HG02981 (cell line): ENCODE measurements at regions not wholly inside any gene's neighbourhood (a gene's known extent, or its start where the extent isn't known, plus 50 kb on each side); places are given as distances from the start of the nearest gene placed in this dataset.
"Not testable (repeated sequence)": the region's sequence is repeated elsewhere in the genome, so short reads cannot be mapped to it uniquely, and the experiment has no call there.

Experiments
- ATAC-seq: cut with Tn5 transposase; IDR thresholded peaks from one replicate; pipeline ENCODE4 v1.9.1; 2021; ENCODE audit warnings: mild to moderate bottlenecking, moderate library complexity; ENCODE audit not compliant: unreplicated experiment

DNA sequence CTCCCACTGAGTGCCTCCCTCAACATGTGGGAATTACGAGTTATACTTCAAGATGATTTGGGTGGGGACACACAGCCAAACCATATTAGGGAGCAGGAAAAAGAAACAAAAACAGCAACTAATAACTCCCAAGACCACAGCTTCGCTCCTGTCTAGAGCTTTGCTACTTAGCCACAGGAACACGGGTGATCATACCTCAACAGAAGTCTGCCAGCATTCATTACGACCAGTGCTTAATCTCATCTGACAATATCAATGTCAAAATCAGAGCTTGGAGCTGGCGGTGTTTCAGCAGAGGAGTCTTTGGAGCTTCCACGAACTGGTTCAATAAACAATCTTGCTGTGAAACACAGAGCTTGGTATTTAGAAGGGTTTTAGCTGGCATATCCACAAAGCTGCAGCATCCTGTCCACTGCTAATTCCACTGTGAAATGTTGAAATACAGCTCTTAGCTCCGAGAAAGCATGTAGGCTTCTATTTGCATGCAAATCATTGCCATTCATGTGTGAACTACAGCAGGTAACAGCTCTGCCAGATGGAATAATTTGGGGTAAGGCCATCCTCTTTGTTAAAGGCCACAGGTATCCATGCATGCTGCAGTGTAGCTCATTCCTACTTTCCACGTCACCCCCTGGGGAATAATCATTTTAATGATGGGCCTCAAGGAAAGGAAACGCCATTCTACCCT, 128.4 kb upstream of the GOT2 start:
- ATAC-seq, result no peak

DNA sequence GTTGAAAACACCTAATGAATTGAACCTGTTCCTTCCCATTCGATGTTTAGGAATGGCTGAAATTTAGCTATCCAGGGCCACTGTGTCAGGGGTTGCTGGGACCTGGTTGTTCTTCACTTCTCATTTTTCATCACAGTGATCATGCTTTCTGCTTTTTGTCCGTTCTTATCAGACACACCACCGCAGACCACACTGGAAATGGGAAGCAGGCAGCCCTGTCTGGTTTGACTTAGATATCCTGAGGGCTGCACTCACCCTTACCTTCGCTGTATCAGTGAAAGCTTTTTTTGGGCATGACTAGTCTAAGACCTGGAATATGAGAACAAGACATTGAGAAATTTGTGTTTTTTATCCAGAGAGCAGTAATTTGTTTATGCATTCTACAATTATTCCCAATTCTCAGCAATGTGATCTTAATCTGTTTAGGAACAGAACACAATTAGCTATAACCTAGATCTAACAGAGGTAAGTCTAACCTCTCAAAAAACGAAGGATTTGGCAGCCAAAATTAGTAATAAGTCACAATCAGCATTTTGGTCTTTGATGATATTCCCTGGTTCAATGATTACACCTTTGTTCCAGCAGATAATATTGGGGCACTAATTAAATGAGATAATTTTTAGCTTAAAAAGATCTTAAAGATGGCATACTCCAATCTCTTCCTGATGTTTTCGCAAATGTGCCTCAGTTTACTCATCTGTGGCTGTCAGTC, 126.0 kb upstream of the GOT2 start:
- no peak for ATAC-seq

- ATAC-seq, result not testable (repeated sequence)
Observed at GRCh38 chr16:58858577-58858976, 124.5 kb upstream of the GOT2 start.

DNA sequence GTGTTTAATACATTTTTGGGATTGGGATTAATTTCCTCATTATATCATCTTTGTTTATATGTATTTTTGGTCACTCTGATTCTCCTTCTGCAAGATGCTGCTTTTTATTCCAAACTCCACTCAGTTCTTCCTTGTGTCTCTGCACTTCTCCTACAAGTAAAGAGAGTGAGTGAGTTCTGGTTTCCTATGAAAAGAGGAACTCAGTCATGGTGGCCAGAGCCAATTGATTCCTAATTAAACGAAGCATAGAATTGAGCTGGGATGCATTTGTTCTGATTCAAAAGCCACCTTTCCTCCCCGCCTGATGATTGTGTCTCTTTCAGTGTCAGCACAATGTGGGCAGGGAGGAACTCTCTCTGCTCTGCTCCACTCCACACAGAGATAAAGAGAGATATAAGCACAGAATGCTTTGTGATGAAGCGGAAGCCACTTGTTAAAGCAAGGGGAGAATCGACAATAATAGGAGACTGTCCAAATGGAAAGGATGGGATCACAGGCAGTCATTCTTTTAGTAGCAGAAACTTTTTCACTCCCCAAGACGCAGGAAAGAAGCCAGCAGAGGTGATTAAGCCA, 121.3 kb upstream of the GOT2 start:
- no peak for ATAC-seq

DNA sequence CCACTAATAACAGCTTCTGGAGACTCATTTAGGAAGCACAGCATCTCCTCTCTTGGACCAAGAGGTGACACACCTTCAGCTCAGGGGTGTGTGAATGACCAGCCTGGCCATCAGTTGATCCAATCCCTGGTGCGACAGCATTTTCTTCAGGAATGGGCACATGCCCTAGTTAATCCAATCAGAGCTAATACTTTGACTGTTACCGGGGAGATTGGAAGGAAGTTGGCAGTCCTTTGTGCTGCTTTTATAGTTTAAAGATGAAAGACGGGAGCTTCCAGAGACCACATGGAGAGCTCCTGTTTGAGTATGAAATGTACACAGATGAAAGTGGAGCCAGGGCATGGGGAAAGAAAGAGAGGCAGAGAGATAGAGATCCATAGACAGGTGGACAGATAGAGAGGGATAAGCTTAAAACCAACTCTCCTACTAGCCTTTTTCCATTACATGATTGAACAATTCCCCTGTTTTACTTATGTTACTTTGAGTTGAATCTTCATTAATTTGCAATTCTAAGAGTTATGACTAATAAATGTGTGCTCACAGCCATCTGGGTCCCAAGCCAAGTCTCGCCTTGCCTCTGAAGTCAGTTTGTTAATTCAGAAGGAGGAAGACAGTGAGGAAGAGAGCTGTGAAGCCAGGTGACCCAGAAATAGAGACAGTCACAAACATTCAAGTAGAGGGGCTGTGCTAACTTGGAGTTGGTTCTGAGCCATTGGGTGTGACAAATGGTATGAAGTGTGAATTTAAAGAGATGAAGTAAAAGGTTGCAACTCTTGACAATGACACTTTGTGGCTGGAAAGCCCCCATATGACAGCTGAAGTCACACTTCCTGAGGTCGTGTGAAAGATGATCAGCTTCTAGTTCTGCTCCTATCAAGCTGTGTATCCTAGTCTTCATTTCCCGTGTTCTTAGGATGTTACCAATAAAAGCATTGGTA, 120.0 kb upstream of the GOT2 start:
- ATAC-seq, result peak; percentile 81

DNA sequence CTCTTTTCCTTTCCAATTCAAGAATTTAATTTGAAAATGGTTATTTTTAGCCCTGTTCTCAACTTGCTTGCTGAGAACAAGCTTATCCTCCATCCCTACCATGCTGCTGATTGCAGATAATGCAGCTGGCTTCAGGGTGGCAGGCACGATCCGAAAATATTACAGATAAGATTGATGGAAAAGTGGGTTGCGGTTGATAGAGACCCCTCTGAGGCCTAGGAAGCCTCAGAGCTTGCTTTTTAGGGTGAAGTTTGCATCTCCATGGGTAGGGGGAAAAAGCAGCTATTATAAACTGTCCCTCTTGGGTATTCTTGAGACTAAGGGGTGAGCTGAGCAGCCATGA, 116.5 kb upstream of the GOT2 start:
- ATAC-seq, result no peak

- ATAC-seq, result no peak
Observed at GRCh38 chr16:58850019-58850677, 116.0 kb upstream of the GOT2 start.

- no peak for ATAC-seq
Observed at GRCh38 chr16:58848662-58849002, 114.5 kb upstream of the GOT2 start.

DNA sequence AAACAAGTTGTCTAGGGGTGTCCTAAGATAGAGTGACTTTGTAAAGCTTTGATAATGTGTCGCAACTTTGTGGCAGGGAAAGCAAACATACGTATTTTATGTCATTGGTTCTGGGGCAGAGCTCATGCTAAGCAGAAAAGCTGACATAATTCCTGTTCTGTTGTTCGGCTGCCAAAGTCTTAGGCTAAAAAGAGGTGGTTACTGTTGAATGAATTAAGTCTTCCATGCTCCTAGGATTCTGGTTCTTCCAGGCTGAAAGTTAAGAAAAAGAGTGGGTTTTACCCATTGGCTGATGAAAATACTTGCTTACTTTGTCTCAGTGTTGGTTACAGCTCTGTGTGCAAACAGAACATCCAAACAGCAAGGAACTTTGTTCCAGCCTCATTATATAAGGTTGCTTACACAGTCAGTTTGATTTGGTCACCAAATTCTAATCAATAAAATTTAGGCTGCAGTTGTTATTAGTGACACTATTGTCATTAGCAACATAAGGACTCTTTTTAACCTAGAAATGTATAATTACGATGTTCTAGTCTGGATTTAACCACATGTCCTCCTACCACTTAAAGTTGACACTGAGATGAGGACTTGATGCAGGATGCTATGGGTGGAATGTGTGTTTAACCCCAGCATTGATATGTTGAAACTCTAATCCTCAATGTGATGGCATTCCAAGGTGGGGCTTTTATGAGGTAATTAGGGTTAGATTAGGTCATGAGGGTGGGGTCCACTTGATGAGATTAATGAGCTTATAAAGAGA, 114.0 kb upstream of the GOT2 start:
- no peak for ATAC-seq

DNA sequence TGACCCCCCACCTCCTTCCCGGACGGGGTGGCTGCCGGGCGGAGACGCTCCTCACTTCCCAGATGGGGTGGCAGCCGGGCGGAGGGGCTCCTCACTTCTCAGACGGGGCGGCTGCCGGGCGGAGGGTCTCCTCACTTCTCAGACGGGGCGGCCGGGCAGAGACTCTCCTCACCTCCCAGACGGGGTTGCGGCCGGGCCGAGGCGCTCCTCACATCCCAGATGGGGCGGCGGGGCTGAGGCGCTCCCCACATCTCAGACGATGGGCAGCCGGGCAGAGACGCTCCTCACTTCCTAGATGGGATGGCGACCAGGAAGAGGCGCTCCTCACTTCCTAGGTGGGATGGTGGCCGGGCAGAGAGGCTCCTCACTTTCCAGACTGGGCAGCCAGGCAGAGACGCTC, 112.1 kb upstream of the GOT2 start:
- not testable (repeated sequence) for ATAC-seq

GRCh38 chr16:58843675-58844074, 109.6 kb upstream of the GOT2 start:
- ATAC-seq, result no peak

DNA sequence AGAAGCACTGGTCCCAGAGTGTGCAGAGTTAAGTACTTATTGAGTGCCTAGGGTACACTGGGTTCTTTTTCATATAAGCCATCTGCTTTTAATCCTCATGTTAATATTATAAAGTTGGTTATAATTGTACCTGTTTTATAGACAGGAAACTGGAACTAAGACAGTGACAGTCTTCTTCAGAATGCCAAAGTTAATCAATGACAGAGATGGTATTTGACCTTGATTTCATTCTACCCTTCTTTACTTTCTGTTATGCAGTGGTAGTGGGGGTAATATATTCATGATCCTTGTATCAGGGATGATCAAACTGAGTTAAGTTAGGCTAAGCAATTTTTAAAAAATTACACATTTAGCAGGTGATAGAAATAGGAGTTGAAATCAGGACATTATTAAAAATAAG, 108.6 kb upstream of the GOT2 start:
- ATAC-seq, result peak; percentile 83

- peak; percentile 64 for ATAC-seq
Observed at GRCh38 chr16:58842156-58842555, 108.0 kb upstream of the GOT2 start.

DNA sequence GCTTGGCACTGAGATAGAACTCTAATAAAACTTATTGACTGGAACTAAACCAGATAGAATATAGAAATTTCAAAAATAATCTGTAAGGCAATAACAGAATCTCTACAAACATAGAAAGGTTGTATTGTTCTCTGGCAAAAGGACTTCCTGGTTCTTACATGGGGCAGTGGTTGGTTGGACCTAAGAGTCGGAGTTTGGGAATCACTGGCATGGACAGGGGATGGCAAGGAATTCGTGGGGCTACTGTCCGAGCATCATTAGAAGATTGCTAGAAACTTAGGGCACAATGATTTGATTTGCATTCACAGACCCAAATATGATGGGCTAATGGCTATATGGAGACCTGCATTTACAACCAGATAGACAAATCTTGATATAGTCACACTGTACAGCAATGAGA, 103.8 kb upstream of the GOT2 start:
- no peak for ATAC-seq

- no peak for ATAC-seq
Observed at GRCh38 chr16:58836427-58836826, 102.3 kb upstream of the GOT2 start.

DNA sequence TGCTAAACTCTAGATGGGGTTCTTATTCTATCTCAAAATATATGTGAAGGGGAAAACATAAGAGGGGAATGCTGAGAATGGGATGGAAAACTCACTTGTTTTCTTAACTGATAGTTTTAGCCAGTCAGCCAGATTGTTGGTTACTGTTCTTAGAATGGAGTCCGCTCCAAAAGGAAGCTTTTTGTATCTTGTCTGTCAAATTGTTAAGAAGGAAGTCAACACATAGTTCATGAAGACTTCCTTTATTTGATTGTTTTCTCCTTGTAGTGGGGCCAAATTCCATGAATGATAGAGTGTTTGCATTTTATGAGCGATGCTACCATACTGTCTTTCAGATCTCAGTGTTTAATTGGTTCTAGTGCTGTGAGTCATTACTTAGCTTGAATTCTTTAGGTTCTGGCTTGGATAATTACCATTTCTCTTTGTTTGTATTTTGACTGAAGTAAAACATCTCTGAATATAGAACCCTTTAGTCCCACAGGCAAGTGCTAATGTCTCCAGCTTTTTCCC, 98.3 kb upstream of the GOT2 start:
- no peak for ATAC-seq

DNA sequence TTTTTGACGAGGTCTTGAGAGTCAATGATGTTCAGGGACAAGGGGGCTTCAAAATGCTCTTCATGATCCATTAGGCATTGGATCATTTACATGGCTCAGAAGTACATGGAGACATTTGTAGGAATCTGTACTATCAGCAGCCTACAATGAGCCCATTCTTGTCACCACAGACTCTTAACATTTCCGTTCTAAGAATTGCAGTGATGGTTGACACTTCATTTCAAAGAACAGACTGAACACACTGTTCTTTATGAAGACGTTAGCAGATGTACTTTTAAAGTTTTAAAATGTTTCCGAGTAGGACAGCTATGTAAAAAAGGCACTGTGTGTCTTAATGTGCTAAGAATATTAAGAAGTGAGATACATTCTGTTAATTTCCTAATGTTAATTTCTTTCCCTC, 97.3 kb upstream of the GOT2 start:
- ATAC-seq, result no peak

DNA sequence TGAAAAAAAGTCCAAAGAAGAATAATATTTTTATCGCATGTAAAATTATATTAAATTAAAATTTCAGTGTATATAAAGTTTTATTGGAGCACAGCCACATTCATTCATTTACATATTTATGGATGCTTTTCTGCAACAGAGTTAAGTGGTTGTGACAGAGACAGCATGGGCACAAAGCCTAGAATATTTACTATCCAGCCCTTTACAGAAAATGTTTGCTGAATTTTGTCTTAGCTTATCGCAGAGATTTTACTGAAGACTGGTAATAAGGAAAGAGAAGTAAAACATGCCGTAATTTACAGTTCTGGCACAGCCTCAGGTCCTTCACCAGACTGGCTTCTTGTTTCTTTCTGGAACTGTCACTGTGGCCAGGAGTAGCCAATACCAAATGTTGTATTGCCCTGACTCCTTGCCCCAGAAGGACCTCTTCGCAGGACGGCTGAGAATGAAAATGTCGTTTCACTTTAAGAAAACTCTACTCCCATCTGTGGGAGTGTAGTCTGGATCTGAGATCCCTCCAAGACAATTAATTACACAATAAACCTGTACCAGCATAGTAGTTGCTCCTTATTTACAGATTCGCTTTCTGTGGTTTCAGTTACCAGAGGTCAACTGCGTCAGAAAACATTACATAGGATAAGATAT, 94.9 kb upstream of the GOT2 start:
- ATAC-seq, result no peak

DNA sequence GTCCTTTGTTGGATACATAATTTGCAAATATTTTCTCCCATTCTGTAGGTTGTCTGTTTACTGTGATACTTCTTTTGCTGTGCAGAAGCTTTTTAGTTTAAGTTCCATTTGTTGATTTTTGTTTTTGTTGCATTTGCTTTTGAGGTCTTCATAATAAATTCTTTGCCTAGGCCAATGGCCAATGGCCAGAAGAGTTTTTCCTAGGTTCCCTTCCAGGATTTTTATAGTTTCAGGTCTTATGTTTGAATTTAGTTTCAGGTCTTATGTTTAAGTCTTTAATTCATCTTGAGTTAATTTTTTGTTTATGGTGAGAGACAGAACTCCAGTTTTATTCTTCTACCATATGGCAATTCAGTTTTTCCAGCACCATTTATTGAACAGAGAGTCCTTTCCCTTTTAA, 90.1 kb upstream of the GOT2 start:
- no peak for ATAC-seq

DNA sequence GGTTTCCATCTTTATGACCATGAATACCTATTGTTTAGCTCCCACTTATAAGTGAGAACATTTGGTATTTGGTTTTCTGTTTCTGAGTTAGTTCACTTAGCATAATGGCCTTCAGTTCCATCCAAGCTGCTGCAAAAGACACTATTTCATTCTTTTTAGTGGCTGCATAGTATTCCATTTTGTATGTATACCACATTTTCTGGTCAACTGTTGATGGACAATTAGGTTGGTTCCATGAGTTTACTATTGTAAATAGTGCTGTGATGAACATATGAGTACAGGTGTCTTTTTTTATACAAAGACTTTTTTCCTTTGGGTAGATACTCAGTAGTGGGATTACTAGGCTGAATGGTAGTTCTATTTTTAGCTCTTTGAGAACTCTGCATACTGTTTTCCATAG, 87.8 kb upstream of the GOT2 start:
- ATAC-seq, result no peak
